SK-N-MC (cell line): ENCODE measurements at regions not wholly inside any gene's neighbourhood (a gene's known extent, or its start where the extent isn't known, plus 50 kb on each side); places are given as distances from the start of the nearest gene placed in this dataset.

ENCODE experiments used
- EZH2 ChIP-seq: fragments of 200-600 bp; sonication (generic); IDR thresholded peaks from one replicate; pipeline ENCODE4 v1.6.1; 2017; ENCODE audit warnings: antibody characterized with exemption
- POLR2AphosphoS5 ChIP-seq: IDR thresholded peaks from 2 replicates; pipeline ENCODE4 v1.6.1; 2012; ENCODE audit warnings: mild to moderate bottlenecking, low read depth, low read length, borderline replicate concordance

- TF ChIP-seq POLR2AphosphoS5 (no peak), EZH2 (no peak)
These were observed 92.2 kb upstream of the AGTR1 start for GRCh38 chr3:148605521-148605920.
